Muscle of arm (tissue), 1 donor: ENCODE measurements at regions not wholly inside any gene's neighbourhood (a gene's known extent, or its start where the extent isn't known, plus 50 kb on each side); places are given as distances from the start of the nearest gene placed in this dataset.
"Not testable (repeated sequence)": the region's sequence is repeated elsewhere in the genome, so short reads cannot be mapped to it uniquely, and the experiment has no call there.

ENCODE experiments used
- DNase-seq: peaks from one replicate; pipeline ENCODE4 v3.0.0-alpha.2; 2013

- no peak for DNase-seq
Measured at GRCh38 chr13:100764937-100765336, 90.3 kb upstream of the TMTC4 start.

DNA sequence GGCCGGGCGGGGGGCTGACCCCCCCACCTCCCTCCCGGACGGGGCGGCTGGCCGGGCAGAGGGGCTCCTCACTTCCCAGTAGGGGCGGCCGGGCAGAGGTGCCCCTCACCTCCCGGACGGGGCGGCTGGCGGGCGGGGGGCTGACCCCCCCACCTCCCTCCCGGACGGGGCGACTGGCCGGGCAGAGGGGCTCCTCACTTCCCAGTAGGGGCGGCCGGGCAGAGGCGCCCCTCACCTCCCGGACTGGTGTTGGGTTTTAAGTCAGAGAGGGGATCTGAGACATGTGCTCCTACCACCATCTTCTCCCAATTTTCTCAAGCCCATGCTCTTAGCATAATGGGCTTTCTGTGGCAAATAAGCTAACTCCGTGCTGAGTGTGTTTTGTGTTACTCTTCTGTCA is 87.5 kb upstream of the TMTC4 start:
- DNase-seq: not testable (repeated sequence)

DNA sequence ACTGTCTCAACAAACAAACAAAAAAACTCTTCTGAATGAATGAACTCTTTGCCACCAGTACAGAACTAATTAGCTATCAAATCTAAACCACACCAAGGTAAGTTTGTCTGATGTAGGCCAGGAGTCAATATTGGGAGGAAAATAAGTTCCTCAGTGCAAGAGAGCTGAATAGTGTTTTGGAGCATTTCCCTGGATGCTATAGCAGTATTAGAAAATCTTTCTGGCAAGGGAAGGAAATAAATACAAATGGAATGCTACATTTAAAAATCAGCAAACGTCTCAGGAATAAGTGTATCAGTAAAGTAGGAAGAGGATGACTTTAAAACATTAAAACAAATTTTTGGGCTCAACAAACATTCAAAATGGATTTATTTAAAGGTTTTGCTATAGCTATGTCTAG is 81.3 kb upstream of the TMTC4 start:
- DNase-seq: peak; percentile 29

GRCh38 chr13:100754459-100754858 is 79.9 kb upstream of the TMTC4 start:
- no peak for DNase-seq

- no peak for DNase-seq
Measured at GRCh38 chr13:100753376-100753775, 78.8 kb upstream of the TMTC4 start.

- no peak for DNase-seq
Measured at GRCh38 chr13:100751826-100752225, 77.2 kb upstream of the TMTC4 start.

DNA sequence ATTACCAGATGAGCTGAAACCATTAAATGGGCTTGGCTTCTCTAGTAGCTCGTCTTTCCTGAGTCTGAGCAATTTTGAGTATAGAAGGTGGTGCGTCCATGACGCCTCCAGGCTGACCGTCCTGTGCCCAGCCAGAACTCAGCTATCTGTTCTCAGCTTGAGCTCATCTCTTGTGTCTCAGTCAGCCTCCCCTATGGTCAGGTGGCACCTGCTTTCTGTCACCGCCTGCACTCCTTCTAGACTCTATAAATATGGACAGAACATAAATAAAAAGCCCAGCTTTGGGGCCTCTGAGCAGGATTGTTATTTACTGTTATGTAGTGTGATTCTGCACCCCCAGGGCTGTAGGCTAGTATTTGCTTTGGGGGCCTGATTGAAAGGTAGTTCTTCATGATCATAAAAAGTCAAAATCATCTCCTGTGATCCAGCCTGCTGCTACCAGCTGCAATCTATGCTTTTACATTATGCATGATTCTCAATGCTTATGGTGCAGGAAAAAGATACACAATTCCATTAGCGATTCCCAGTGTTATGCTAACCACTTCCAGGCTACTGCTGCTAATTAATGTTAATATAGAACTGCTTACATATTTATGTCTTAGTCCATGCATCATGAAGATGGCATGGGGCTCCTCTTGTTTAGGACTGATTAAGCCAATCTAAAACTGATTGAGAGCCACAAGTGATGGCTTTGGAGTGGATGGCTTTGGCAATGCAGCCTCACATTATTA is 72.5 kb upstream of the TMTC4 start:
- DNase-seq: no peak

- DNase-seq: no peak
Measured at GRCh38 chr13:100738176-100738855, 63.7 kb upstream of the TMTC4 start.

- DNase-seq: no peak
Measured at GRCh38 chr13:100735494-100735893, 60.9 kb upstream of the TMTC4 start.

DNA sequence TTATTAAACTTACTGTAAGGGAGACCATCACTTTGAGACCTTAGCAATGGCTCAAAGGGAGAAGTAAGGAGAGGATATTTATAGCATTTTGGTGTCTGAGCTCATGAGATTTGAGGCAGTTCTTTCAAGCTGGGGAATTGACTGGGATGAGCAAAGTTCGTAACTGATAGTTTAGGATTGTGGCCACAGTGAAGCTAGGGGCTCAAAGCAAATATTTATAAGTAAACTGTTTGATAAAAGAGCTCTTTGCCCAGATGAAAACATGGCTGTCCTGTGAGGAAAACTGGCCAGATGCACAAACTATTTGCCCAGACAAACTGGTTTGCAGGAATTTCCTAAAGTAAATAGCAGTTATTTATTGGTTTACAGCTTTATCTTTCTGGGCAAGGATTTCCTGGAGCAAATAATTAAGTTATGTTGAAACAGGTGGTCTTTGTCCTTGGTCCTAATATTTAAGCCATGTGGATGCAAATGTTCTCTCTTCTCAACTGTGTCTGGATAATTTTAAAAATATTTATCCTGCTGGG is 59.7 kb upstream of the TMTC4 start:
- no peak for DNase-seq

- no peak for DNase-seq
Measured at GRCh38 chr13:100733261-100733660, 58.7 kb upstream of the TMTC4 start.

- no peak for DNase-seq
Measured at GRCh38 chr13:100728201-100728600, 53.6 kb upstream of the TMTC4 start.

GRCh38 chr13:100725472-100725871 is 50.9 kb upstream of the TMTC4 start:
- DNase-seq: no peak

DNA sequence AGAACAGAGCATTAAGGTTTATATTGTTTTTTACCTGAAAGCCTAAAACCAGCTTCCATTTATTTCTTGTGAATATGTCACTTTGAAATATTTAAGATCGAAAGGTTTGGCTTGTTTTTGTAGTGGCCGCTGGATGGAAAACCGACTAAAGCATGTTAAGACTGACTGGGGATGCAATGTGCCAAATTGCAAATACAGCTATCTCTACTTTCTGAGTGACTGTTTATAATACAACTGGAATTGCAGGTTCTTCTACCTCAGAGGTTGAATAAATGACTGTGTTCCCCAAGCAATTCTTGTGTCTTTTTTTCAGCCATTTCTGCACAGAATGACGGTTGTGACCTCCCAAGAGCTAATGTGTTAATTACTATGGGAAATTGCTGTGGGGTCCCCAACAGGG is 50.0 kb upstream of the TMTC4 start:
- DNase-seq: no peak
